ACC112 (cell line): ENCODE measurements at regions not wholly inside any gene's neighbourhood (a gene's known extent, or its start where the extent isn't known, plus 50 kb on each side); places are given as distances from the start of the nearest gene placed in this dataset.

ENCODE experiments used
- H2AFZ ChIP-seq: fragments of 200-600 bp; sonication (generic); one replicate; pipeline ENCODE4 v1.6.0; 2017; ENCODE audit warnings: antibody characterized with exemption, low read length; ENCODE audit not compliant: unreplicated experiment
- H3K27ac ChIP-seq: fragments of 200-600 bp; sonication (generic); 2 replicates; pipeline ENCODE4 v1.5.1; 2014; ENCODE audit warnings: low read depth, mild to moderate bottlenecking, antibody characterized with exemption, low read length, moderate library complexity
- H3K27me3 ChIP-seq: fragments of 200-600 bp; sonication (generic); 2 replicates; pipeline ENCODE4 v1.6.1; 2014; ENCODE audit warnings: mild to moderate bottlenecking, antibody characterized with exemption, low read length, moderate library complexity, mixed read lengths; ENCODE audit not compliant: insufficient read depth
- H3K36me3 ChIP-seq: fragments of 200-600 bp; sonication (generic); 2 replicates; pipeline ENCODE4 v1.6.1; 2016; ENCODE audit warnings: mild to moderate bottlenecking, antibody characterized with exemption, low read length, moderate library complexity, mixed read lengths; ENCODE audit not compliant: insufficient read depth
- H3K4me1 ChIP-seq: fragments of 200-600 bp; sonication (generic); one replicate; pipeline ENCODE4 v1.6.1; 2016; ENCODE audit warnings: low read length, mixed read lengths; ENCODE audit not compliant: insufficient read depth, unreplicated experiment, control insufficient read depth
- H3K4me3 ChIP-seq: fragments of 200-600 bp; sonication (generic); 2 replicates; pipeline ENCODE4 v1.5.1; 2014; ENCODE audit warnings: mild to moderate bottlenecking, low read depth, low read length
- H3K79me2 ChIP-seq: fragments of 200-600 bp; sonication (generic); one replicate; pipeline ENCODE4 v1.6.0; 2016; ENCODE audit warnings: low read length; ENCODE audit not compliant: control insufficient read depth, unreplicated experiment, insufficient read depth

GRCh38 chr14:62347562-62348011 lies 585.4 kb downstream of the SNAPC1 start:
- no peaks in the 10 kb centered on the region for H3K4me1 ChIP-seq
- H3K4me3 ChIP-seq, result no peak overlapping the region
- no peak overlapping the region for H2AFZ ChIP-seq
- no peak overlapping the region for H3K27ac ChIP-seq
- no peaks in the 10 kb centered on the region for H3K27me3 ChIP-seq
- no peaks in the 10 kb centered on the region for H3K36me3 ChIP-seq
- no peaks in the 10 kb centered on the region for H3K79me2 ChIP-seq

DNA sequence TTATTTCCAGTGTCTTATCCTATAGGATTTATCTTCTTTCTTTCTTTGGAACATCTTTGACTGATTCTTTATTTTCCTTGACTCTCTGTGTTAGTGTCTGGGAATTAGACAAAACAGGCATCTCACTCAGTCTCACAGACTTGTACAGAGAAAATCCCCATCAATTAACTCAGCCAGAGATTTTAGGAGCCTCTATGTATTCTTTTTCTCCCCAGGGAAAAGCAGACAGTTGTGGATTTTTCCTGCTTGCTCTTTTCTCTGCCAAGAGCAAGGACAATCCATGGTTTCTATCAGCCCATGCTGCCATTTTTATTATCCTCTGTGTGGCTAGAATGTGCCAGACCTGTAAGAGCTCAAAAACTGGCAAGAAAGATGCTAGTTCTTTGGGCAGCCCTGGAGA lies 595.1 kb downstream of the SNAPC1 start:
- Histone ChIP-seq H3K79me2 (no peaks in the 10 kb centered on the region), H3K27ac (no peak overlapping the region), H3K36me3 (no peaks in the 10 kb centered on the region), H3K4me1 (no peaks in the 10 kb centered on the region), H3K27me3 (no peaks in the 10 kb centered on the region), H2AFZ (no peak overlapping the region), H3K4me3 (no peak overlapping the region)

DNA sequence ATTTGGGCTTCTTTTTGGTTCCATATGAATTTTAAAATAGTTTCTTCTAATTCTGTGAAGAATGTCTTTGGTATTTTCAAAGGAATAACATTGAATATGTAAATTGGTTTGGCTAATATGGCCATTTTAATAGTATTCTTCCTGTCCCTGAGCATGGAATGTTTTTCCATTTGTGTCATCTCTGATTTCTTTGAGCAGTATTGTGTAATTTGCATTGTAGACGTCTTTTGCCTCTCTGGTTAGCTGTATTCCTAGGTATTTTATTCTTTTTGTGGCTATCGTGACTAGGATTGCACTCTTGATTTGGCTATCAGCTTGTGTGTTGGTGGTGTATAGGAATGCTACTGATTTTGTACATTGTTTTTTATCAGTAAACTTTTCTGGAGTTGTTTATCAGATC lies 601.9 kb downstream of the SNAPC1 start:
- no peaks in the 10 kb centered on the region for H3K79me2 ChIP-seq
- H3K4me3 ChIP-seq, result no peak overlapping the region
- H3K27me3 ChIP-seq, result no peaks in the 10 kb centered on the region
- H3K36me3 ChIP-seq, result no peaks in the 10 kb centered on the region
- no peak overlapping the region for H3K27ac ChIP-seq
- no peaks in the 10 kb centered on the region for H3K4me1 ChIP-seq
- H2AFZ ChIP-seq, result no peak overlapping the region

DNA sequence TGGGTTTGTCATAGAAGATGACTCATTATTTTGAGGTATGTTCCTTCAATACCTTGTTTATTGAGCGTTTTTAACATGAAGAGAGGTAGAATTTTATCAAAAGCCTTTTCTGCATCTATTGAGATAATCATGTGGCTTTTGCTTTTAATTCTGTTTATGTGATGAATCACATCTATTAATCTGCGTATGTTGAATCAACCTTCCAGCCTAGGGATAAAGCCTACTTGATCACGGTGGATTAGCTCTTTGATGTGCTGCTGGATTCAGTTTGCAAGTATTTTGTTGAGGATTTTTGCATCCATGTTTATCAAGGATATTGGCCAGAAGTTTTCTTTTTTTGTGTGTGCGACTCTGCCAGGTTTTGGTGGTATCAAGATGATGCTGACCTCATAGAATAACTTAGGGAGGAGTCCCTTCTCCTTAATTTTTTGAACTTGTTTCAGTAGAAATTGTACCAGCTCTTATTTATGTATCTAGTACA lies 602.6 kb downstream of the SNAPC1 start:
- H3K4me3 ChIP-seq, result no peak overlapping the region
- H3K4me1 ChIP-seq, result no peaks in the 10 kb centered on the region
- no peaks in the 10 kb centered on the region for H3K36me3 ChIP-seq
- no peaks in the 10 kb centered on the region for H3K27me3 ChIP-seq
- H3K27ac ChIP-seq, result no peak overlapping the region
- H3K79me2 ChIP-seq, result no peaks in the 10 kb centered on the region
- H2AFZ ChIP-seq, result no peak overlapping the region

GRCh38 chr14:62369919-62370560 lies 607.8 kb downstream of the SNAPC1 start:
- Histone ChIP-seq H3K4me3 (no peak overlapping the region), H3K27me3 (no peaks in the 10 kb centered on the region), H3K36me3 (no peaks in the 10 kb centered on the region), H3K27ac (no peak overlapping the region), H3K4me1 (no peaks in the 10 kb centered on the region), H3K79me2 (no peaks in the 10 kb centered on the region), H2AFZ (no peak overlapping the region)

DNA sequence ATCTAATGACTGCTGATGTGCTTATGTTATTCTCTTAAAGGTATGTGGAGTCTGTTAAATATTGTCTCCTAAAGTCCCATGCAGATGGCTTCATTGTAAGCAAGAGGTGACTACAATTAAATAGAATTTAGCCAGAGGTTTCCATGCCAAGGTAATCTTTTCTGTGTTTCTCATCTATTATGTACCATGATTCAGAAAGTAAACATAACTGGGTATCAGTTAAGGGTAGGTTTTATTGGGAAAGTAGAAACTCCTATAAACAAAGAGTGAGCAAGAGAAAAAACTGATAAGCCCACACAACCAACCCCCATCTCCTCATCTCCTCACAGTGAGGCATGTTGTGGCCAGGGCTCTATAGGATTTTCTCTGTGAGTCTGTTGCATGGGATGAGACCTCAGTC lies 611.7 kb downstream of the SNAPC1 start:
- H3K27me3 ChIP-seq, result no peaks in the 10 kb centered on the region
- no peaks in the 10 kb centered on the region for H3K79me2 ChIP-seq
- H3K36me3 ChIP-seq, result no peaks in the 10 kb centered on the region
- no peaks in the 10 kb centered on the region for H3K4me1 ChIP-seq
- no peak overlapping the region for H2AFZ ChIP-seq
- H3K27ac ChIP-seq, result no peak overlapping the region
- no peak overlapping the region for H3K4me3 ChIP-seq

- no peak overlapping the region for H2AFZ ChIP-seq
- no peak overlapping the region for H3K4me3 ChIP-seq
- H3K27ac ChIP-seq, result no peak overlapping the region
- no peaks in the 10 kb centered on the region for H3K36me3 ChIP-seq
- no peaks in the 10 kb centered on the region for H3K79me2 ChIP-seq
- H3K4me1 ChIP-seq, result no peaks in the 10 kb centered on the region
- H3K27me3 ChIP-seq, result no peaks in the 10 kb centered on the region
Measured at GRCh38 chr14:62378057-62378456, 615.8 kb downstream of the SNAPC1 start.

DNA sequence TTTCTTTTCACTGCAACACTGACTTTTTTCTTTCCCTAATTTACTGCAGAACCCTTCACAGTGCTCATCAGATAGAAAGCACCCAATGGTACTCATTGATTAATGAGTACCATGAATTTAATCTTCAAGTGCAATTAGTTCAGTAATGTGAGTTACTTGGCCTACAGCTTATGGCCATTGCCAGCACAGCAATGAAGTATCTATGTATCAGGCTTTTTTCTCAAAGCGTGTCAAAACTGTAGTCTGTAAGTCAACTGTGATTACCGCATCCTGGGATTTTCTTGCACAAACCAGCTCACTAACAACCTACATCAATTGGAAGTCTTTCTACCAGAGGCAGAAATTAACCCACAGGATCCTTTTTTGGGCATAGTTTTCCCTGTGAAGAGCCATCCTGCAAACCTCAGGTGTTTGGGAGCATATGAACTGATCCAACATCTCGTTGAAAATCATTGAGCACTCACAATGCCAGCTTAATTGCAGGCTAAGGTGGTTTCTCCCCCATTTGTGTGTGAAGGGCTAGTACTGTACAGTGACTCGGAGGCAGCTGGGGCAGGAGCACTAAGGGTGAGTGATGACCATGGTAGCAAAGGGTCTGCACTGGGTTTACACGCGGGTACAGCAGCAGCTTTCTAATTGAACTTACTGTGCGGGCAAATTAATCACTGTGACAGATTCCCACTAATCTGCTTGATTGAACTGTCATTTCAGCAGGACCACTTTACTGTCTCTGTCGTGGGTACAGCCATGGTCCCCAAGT lies 619.3 kb downstream of the SNAPC1 start:
- Histone ChIP-seq H3K36me3 (no peaks in the 10 kb centered on the region), H3K79me2 (no peaks in the 10 kb centered on the region), H3K27ac (no peak overlapping the region), H3K4me1 (no peaks in the 10 kb centered on the region), H3K4me3 (no peak overlapping the region), H2AFZ (no peak overlapping the region), H3K27me3 (no peaks in the 10 kb centered on the region)

DNA sequence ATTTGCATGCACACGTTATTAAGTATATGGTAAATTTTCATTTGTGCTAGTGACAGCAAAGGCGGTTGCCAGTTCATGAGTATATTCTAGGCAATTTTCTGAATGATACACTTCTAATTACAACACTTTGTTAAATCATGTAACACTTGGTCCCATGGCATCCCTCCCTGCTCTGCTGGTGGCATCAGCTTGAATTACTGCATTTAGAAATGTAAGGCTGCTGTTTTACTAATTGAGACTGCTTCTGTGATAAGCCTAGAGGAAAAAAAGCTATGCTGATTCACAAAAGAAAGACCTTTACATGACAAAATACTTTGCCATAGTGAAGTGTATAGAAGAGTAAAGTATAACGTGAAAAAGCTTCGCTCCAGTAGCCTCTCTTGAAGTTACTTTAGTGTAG lies 636.1 kb downstream of the KCNH5 start:
- Histone ChIP-seq H3K27ac (no peak overlapping the region), H3K4me3 (no peak overlapping the region), H3K79me2 (no peaks in the 10 kb centered on the region), H3K4me1 (no peaks in the 10 kb centered on the region), H3K36me3 (no peaks in the 10 kb centered on the region), H3K27me3 (no peaks in the 10 kb centered on the region), H2AFZ (no peak overlapping the region)

DNA sequence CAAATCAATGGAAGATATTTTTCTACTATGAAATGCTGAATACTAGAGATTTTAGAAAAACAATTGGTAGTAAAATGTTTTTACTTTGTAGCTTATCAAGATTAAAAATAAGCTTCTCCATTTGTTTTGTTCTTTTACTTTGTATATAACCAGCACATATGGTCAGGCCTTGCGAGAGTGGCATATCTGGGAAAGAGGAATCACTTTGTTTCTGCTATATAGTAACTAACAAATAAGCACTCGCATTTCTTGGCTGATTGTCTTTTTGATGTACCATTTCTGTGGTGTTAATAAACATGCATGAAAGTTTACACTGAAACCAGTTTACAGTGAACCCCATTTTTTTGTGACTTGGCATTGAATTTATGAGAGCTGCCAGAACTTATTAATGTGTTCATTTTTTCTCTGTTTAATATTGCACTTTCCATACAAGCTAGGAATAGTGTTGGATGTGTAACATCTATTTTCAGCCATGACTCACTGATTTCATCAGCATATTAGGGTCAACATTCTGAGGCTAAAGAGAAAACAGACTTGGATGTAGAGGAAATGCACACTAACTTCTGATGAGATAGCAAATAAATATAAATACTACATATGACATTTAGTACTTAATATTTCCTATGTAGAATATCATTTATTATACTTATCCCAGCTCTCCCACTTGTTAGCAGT lies 635.5 kb downstream of the KCNH5 start:
- H3K4me3 ChIP-seq, result no peak overlapping the region
- H3K36me3 ChIP-seq, result no peaks in the 10 kb centered on the region
- H3K4me1 ChIP-seq, result no peaks in the 10 kb centered on the region
- H3K27ac ChIP-seq, result no peak overlapping the region
- no peaks in the 10 kb centered on the region for H3K27me3 ChIP-seq
- H2AFZ ChIP-seq, result no peak overlapping the region
- H3K79me2 ChIP-seq, result no peaks in the 10 kb centered on the region
